Neural cell (in vitro differentiated cells): ENCODE measurements at regions not wholly inside any gene's neighbourhood (a gene's known extent, or its start where the extent isn't known, plus 50 kb on each side); places are given as distances from the start of the nearest gene placed in this dataset.

ENCODE experiments used
- H2AFZ ChIP-seq: fragments of 200-600, 300-800 bp; sonication (generic), shearing (Covaris generic); 2 replicates; pipeline ENCODE4 v1.6.0; 2014; ENCODE audit warnings: low read depth, mild to moderate bottlenecking, antibody characterized with exemption, low read length, moderate library complexity
- H3F3A ChIP-seq: fragments of 200-600 bp; shearing (Covaris generic); 2 replicates; pipeline ENCODE4 v1.6.1; 2016; ENCODE audit warnings: mild to moderate bottlenecking, moderate library complexity, mixed read lengths, antibody characterized with exemption, low read length; ENCODE audit not compliant: insufficient read depth, poor library complexity, severe bottlenecking
- H3K27ac ChIP-seq: fragments of 200-600, 300-800 bp; sonication (generic), shearing (Covaris generic); 2 replicates; pipeline ENCODE4 v1.5.1; 2014; ENCODE audit warnings: mild to moderate bottlenecking, low read length, moderate library complexity
- H3K27me3 ChIP-seq: fragments of 300-800, 200-600 bp; sonication (generic), shearing (Covaris generic); 2 replicates; pipeline ENCODE4 v1.6.0; 2014; ENCODE audit warnings: mild to moderate bottlenecking, low read depth, low read length, moderate library complexity; ENCODE audit not compliant: insufficient read depth
- H3K36me3 ChIP-seq: fragments of 300-800, 200-600 bp; sonication (generic), shearing (Covaris generic); 2 replicates; pipeline ENCODE4 v1.5.1; 2014; ENCODE audit warnings: mild to moderate bottlenecking, antibody characterized with exemption, low read length, moderate library complexity; ENCODE audit not compliant: insufficient read depth
- H3K4me2 ChIP-seq: fragments of 300-800, 200-600 bp; sonication (generic), shearing (Covaris generic); 2 replicates; pipeline ENCODE4 v1.6.0; 2014; ENCODE audit warnings: mild to moderate bottlenecking, low read length
- H3K4me3 ChIP-seq: fragments of 300-800, 200-600 bp; sonication (generic), shearing (Covaris generic); 2 replicates; pipeline ENCODE4 v1.5.1; 2014; ENCODE audit warnings: mild to moderate bottlenecking, low read length, moderate library complexity
- H3K79me2 ChIP-seq: fragments of 200-600 bp; shearing (Covaris generic); replicated peaks from 2 replicates; pipeline ENCODE4 v1.6.0; 2014; ENCODE audit warnings: mild to moderate bottlenecking, low read length, moderate library complexity; ENCODE audit not compliant: insufficient read depth
- H3K9ac ChIP-seq: fragments of 300-800, 200-600 bp; sonication (generic), shearing (Covaris generic); 2 replicates; pipeline ENCODE4 v1.6.1; 2016; ENCODE audit warnings: mild to moderate bottlenecking, low read length, mixed read lengths
- H3K9me2 ChIP-seq: fragments of 200-600 bp; shearing (Covaris generic); 2 replicates; pipeline ENCODE4 v1.6.1; 2016; ENCODE audit warnings: mild to moderate bottlenecking, low read length, mixed read lengths; ENCODE audit not compliant: insufficient read depth
- H3K9me3 ChIP-seq: fragments of 200-600, 300-800 bp; sonication (generic), shearing (Covaris generic); 2 replicates; pipeline ENCODE4 v1.6.1; 2016; ENCODE audit warnings: mild to moderate bottlenecking, mixed run types, low read length, moderate library complexity, mixed read lengths
- H4K20me1 ChIP-seq: fragments of 200-600 bp; shearing (Covaris generic); 2 replicates; pipeline ENCODE4 v1.6.1; 2016; ENCODE audit warnings: mild to moderate bottlenecking, mixed run types; ENCODE audit not compliant: insufficient read depth
- EP300 ChIP-seq: fragments of 450-650 bp; conservative IDR thresholded peaks from 2 replicates; pipeline ENCODE4 v1.6.1; 2014; ENCODE audit warnings: antibody characterized with exemption, mild to moderate bottlenecking, moderate library complexity; ENCODE audit not compliant: poor library complexity, severe bottlenecking
- EZH2 ChIP-seq: fragments of 200-600, 300-800 bp; shearing (Covaris generic), sonication (generic); IDR thresholded peaks from 2 replicates; pipeline ENCODE4 v1.6.1; 2014; ENCODE audit warnings: antibody characterized with exemption, low read length, borderline replicate concordance, mild to moderate bottlenecking; ENCODE audit not compliant: insufficient read depth, poor library complexity, severe bottlenecking
- MXI1 ChIP-seq: fragments of 450-650 bp; conservative IDR thresholded peaks from 2 replicates; pipeline ENCODE4 v1.6.1; 2014; ENCODE audit warnings: antibody characterized with exemption, mild to moderate bottlenecking; ENCODE audit not compliant: poor library complexity, severe bottlenecking
- POLR2AphosphoS5 ChIP-seq: IDR thresholded peaks from 2 replicates; pipeline ENCODE4 v1.6.1; 2012
- RAD21 ChIP-seq: fragments of 450-650 bp; conservative IDR thresholded peaks from 2 replicates; pipeline ENCODE4 v1.6.1; 2014; ENCODE audit warnings: antibody characterized with exemption, mild to moderate bottlenecking, moderate library complexity
- SMC3 ChIP-seq: fragments of 450-650 bp; conservative IDR thresholded peaks from 2 replicates; pipeline ENCODE4 v1.6.1; 2014; ENCODE audit warnings: antibody characterized with exemption, mild to moderate bottlenecking, moderate library complexity; ENCODE audit not compliant: poor library complexity
- TAF1 ChIP-seq: IDR thresholded peaks from 2 replicates; pipeline ENCODE4 v1.6.1; 2012; ENCODE audit warnings: low read depth
- TF ChIP-seq, protein P1 (sequence below): IDR thresholded peaks from 2 replicates; pipeline ENCODE4 v1.6.1; 2012; ENCODE audit warnings: borderline replicate concordance
- TF ChIP-seq, protein P2 (sequence below): fragments of 450-650 bp; IDR thresholded peaks from 2 replicates; pipeline ENCODE4 v1.5.1; 2014; ENCODE audit warnings: antibody characterized with exemption, mild to moderate bottlenecking, moderate library complexity; ENCODE audit not compliant: poor library complexity, severe bottlenecking

DNA sequence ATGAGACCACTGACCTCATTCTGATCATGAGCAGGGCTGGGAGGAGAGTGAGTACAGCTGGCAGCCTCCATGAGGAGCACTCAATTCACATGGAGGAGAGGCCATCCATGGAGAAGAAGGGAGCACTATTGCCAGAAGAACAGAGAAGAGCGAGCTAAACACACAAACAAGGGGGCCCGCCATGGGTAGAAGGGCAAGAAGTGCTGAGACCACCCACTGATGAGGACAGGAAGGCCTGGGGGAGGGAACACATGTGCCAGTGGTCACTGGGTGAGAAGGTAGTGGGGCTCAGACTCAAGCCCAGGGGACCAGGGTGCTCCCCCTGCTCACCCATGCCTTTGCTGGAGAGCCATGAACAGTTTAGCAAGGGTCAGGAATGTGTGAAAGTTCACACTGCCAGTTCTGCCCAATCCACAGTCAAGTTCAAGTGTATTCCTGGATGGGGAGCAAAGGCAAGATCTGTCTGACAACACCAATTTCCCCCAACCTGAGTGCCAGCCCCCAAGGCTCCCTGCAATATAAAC lies 57.7 kb downstream of the TTC32 start:
- Histone ChIP-seq H4K20me1 (no peaks in the 10 kb centered on the region), H3K27ac (no peak overlapping the region), H3K4me3 (no peak overlapping the region), H3K79me2 (no peaks in the 10 kb centered on the region), H3K27me3 (no peaks in the 10 kb centered on the region), H3K4me2 (no peak overlapping the region), H2AFZ (no peak overlapping the region), H3K9ac (no peak overlapping the region), H3K9me2 (no peaks in the 10 kb centered on the region), H3K9me3 (no peaks in the 10 kb centered on the region), H3F3A (no peaks in the 10 kb centered on the region), H3K36me3 (no peaks in the 10 kb centered on the region)
- TF ChIP-seq POLR2AphosphoS5 (no peak), TAF1 (no peak), MXI1 (no peak), RAD21 (no peak), EP300 (no peak), EZH2 (no peak), SMC3 (no peak)
- TF ChIP-seq, protein P1, sequence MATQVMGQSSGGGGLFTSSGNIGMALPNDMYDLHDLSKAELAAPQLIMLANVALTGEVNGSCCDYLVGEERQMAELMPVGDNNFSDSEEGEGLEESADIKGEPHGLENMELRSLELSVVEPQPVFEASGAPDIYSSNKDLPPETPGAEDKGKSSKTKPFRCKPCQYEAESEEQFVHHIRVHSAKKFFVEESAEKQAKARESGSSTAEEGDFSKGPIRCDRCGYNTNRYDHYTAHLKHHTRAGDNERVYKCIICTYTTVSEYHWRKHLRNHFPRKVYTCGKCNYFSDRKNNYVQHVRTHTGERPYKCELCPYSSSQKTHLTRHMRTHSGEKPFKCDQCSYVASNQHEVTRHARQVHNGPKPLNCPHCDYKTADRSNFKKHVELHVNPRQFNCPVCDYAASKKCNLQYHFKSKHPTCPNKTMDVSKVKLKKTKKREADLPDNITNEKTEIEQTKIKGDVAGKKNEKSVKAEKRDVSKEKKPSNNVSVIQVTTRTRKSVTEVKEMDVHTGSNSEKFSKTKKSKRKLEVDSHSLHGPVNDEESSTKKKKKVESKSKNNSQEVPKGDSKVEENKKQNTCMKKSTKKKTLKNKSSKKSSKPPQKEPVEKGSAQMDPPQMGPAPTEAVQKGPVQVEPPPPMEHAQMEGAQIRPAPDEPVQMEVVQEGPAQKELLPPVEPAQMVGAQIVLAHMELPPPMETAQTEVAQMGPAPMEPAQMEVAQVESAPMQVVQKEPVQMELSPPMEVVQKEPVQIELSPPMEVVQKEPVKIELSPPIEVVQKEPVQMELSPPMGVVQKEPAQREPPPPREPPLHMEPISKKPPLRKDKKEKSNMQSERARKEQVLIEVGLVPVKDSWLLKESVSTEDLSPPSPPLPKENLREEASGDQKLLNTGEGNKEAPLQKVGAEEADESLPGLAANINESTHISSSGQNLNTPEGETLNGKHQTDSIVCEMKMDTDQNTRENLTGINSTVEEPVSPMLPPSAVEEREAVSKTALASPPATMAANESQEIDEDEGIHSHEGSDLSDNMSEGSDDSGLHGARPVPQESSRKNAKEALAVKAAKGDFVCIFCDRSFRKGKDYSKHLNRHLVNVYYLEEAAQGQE = no peak
- TF ChIP-seq, protein P2, sequence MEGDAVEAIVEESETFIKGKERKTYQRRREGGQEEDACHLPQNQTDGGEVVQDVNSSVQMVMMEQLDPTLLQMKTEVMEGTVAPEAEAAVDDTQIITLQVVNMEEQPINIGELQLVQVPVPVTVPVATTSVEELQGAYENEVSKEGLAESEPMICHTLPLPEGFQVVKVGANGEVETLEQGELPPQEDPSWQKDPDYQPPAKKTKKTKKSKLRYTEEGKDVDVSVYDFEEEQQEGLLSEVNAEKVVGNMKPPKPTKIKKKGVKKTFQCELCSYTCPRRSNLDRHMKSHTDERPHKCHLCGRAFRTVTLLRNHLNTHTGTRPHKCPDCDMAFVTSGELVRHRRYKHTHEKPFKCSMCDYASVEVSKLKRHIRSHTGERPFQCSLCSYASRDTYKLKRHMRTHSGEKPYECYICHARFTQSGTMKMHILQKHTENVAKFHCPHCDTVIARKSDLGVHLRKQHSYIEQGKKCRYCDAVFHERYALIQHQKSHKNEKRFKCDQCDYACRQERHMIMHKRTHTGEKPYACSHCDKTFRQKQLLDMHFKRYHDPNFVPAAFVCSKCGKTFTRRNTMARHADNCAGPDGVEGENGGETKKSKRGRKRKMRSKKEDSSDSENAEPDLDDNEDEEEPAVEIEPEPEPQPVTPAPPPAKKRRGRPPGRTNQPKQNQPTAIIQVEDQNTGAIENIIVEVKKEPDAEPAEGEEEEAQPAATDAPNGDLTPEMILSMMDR = no peak

DNA sequence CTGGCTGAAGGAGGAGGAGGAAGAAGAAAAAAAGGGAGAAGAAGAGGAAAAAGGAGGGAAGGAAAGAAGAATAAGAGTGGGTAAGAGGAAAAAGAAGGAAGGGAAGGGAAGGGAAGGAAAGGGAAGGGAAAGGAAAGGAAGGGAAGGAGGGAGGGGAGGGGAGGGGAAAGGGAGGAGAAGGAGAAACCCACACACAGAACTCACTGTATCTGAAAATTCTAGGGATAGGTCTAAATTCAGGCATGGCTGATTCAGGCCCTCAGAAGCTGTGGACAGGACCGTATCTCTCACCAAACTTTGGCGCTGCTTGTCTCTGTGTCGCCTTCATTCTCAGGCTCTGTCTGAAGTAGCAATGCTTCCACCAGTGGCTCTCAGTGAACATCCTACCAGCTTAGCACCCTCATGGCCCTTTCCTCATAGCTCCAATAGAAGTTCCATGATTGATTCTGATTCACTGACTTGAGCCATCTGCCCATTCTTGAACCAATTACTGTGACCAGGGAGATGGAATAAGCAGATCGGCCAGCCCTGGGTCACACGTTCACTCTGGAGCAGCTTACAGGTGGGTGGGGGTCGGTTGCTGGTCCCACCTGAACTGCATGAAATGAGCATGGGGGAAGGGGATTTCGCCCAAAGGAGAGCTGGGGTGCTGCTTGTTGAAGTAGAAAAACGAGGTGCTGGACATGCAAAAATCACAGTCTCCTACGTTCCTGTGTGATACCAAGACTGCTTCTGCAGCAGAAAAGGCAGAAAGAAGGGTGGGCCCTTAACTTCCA lies 59.7 kb downstream of the TTC32 start:
- no peak for TF ChIP-seq SMC3
- no peak for TF ChIP-seq TAF1
- no peak for TF ChIP-seq EP300
- no peak for TF ChIP-seq POLR2AphosphoS5
- no peak for TF ChIP-seq MXI1
- TF ChIP-seq, protein P1 = no peak
- TF ChIP-seq RAD21 = no peak
- TF ChIP-seq, protein P2 = no peak
- no peak for TF ChIP-seq EZH2
- H2AFZ ChIP-seq = no peak overlapping the region
- H3K4me3 ChIP-seq = no peak overlapping the region
- H3K4me2 ChIP-seq = no peak overlapping the region
- H3K27ac ChIP-seq = no peak overlapping the region
- no peaks in the 10 kb centered on the region for H4K20me1 ChIP-seq
- no peaks in the 10 kb centered on the region for H3K27me3 ChIP-seq
- no peaks in the 10 kb centered on the region for H3K9me3 ChIP-seq
- no peaks in the 10 kb centered on the region for H3K9me2 ChIP-seq
- no peaks in the 10 kb centered on the region for H3F3A ChIP-seq
- H3K9ac ChIP-seq = no peak overlapping the region
- H3K36me3 ChIP-seq = no peaks in the 10 kb centered on the region
- no peaks in the 10 kb centered on the region for H3K79me2 ChIP-seq
